ENCODE measurements at regions not wholly inside any gene's neighbourhood (a gene's known extent, or its start where the extent isn't known, plus 50 kb on each side); places are given as distances from the start of the nearest gene placed in this dataset.
"Not testable (repeated sequence)": the region's sequence is repeated elsewhere in the genome, so short reads cannot be mapped to it uniquely, and the experiment has no call there.

GRCh38 chr16:54985156-54985555 lies 54.5 kb downstream of the IRX5 start:
- no peak for DNase-seq

GRCh38 chr16:54985668-54986067 lies 55.0 kb downstream of the IRX5 start:
- no peak for DNase-seq

- no peak for DNase-seq
Observed at GRCh38 chr16:54986409-54986808, 55.7 kb downstream of the IRX5 start.

- DNase-seq, result no peak
Observed at GRCh38 chr16:54987081-54987480, 56.4 kb downstream of the IRX5 start.

- DNase-seq, result no peak
Observed at GRCh38 chr16:54991525-54991924, 60.9 kb downstream of the IRX5 start.

GRCh38 chr16:54991946-54992345 lies 61.3 kb downstream of the IRX5 start:
- not testable (repeated sequence) for DNase-seq

- no peak for DNase-seq
Observed at GRCh38 chr16:54993106-54993895, 62.6 kb downstream of the IRX5 start.

GRCh38 chr16:54996186-54996585 lies 65.5 kb downstream of the IRX5 start:
- DNase-seq, result no peak

- no peak for DNase-seq
Observed at GRCh38 chr16:54998834-54999233, 68.2 kb downstream of the IRX5 start.

GRCh38 chr16:54999481-54999880 lies 68.8 kb downstream of the IRX5 start:
- DNase-seq, result no peak

GRCh38 chr16:55000595-55000994 lies 69.9 kb downstream of the IRX5 start:
- DNase-seq, result no peak

- DNase-seq, result no peak
Observed at GRCh38 chr16:55001931-55002330, 71.3 kb downstream of the IRX5 start.

- no peak for DNase-seq
Observed at GRCh38 chr16:55002419-55002818, 71.8 kb downstream of the IRX5 start.

GRCh38 chr16:55003306-55003705 lies 72.6 kb downstream of the IRX5 start:
- DNase-seq, result no peak

GRCh38 chr16:55003916-55004315 lies 73.3 kb downstream of the IRX5 start:
- DNase-seq, result no peak

- no peak for DNase-seq
Observed at GRCh38 chr16:55007504-55007903, 76.8 kb downstream of the IRX5 start.

GRCh38 chr16:55008836-55009510 lies 78.3 kb downstream of the IRX5 start:
- no peak for DNase-seq

GRCh38 chr16:55009581-55009980 lies 78.9 kb downstream of the IRX5 start:
- no peak for DNase-seq

- no peak for DNase-seq
Observed at GRCh38 chr16:55010492-55011160, 80.0 kb downstream of the IRX5 start.

- DNase-seq, result no peak
Observed at GRCh38 chr16:55012362-55012761, 81.7 kb downstream of the IRX5 start.

- DNase-seq, result no peak
Observed at GRCh38 chr16:55012793-55013192, 82.1 kb downstream of the IRX5 start.

- DNase-seq, result no peak
Observed at GRCh38 chr16:55014022-55014421, 83.4 kb downstream of the IRX5 start.

GRCh38 chr16:55015181-55015913 lies 84.7 kb downstream of the IRX5 start:
- DNase-seq, result no peak

All from stimulated activated CD4-positive, alpha-beta T cell treated with anti-CD3 and anti-CD28 coated beads, Interleukin-2, amount 100 ng/mL, for 48 hours (primary cell).